Panc1 (cell line): ENCODE measurements at regions not wholly inside any gene's neighbourhood (a gene's known extent, or its start where the extent isn't known, plus 50 kb on each side); places are given as distances from the start of the nearest gene placed in this dataset.

ENCODE experiments used
- CTCF ChIP-seq: fragments of 450-650 bp; IDR thresholded peaks from 2 replicates; pipeline ENCODE4 v1.5.1; 2017; ENCODE audit warnings: mild to moderate bottlenecking
- TCF7L2 ChIP-seq: IDR thresholded peaks from 2 replicates; pipeline ENCODE4 v1.6.1; 2011; ENCODE audit warnings: mild to moderate bottlenecking, low read depth, low read length, inconsistent platforms

DNA sequence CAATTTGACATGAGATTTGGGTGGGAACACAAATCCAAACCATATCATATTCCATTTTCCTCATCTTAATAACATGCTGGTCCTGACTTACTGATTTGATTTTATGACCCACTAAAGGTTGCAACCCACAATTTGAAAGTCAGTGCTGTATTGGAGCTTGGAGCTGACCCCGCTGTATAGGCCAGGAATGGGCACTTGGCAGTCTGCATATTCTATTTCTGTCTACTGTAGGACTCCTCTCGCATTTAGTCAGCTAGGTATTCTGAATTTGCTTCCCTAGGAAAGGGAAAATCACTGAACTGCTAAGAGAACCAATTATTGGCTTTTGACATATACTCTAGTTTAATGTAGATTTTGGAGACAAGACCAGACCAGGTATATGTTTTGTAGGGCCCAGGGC is 157.0 kb downstream of the MFSD1 start:
- no peak for TF ChIP-seq CTCF
- TF ChIP-seq TCF7L2 = no peak
